Rectal smooth muscle tissue (tissue), 1 donor: ENCODE measurements at regions not wholly inside any gene's neighbourhood (a gene's known extent, or its start where the extent isn't known, plus 50 kb on each side); places are given as distances from the start of the nearest gene placed in this dataset.

Experiments used
- H3K27ac ChIP-seq: one replicate; pipeline ENCODE4 v1.7.0; 2013; ENCODE audit warnings: low read depth, low read length, inconsistent platforms
- H3K27me3 ChIP-seq: one replicate; pipeline ENCODE4 v1.7.0; 2013; ENCODE audit warnings: low read length; ENCODE audit not compliant: control insufficient read depth, insufficient read depth
- H3K36me3 ChIP-seq: one replicate; pipeline ENCODE4 v1.7.0; 2013; ENCODE audit warnings: low read length; ENCODE audit not compliant: control insufficient read depth, insufficient read depth
- H3K4me1 ChIP-seq: one replicate; pipeline ENCODE4 v1.7.0; 2013; ENCODE audit warnings: low read length; ENCODE audit not compliant: control insufficient read depth, insufficient read depth
- H3K4me3 ChIP-seq: one replicate; pipeline ENCODE4 v1.7.0; 2013; ENCODE audit warnings: low read length
- H3K9ac ChIP-seq: one replicate; pipeline ENCODE4 v1.7.0; 2013; ENCODE audit warnings: low read length

DNA sequence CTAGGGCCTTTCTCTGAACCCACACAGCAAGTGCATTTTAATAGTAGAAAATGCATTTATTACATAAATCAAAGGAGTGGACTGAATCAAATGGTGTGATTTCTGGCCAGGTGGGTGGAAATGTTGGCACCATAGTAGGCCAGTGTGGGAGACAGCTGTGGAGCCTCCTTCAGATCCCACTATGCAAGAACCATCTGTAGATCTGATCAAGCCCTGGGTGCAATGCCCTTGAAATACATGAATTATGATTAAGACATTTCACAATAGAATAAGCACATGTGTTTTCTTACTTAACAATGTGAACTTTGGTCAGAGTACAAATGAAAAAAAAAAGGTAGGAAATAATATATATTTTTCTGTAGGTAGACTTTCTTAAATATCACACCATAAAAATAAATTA lies 204.3 kb downstream of the PCDH7 start:
- Histone ChIP-seq H3K4me1 (no peaks in the 10 kb centered on the region), H3K27me3 (no peaks in the 10 kb centered on the region)

DNA sequence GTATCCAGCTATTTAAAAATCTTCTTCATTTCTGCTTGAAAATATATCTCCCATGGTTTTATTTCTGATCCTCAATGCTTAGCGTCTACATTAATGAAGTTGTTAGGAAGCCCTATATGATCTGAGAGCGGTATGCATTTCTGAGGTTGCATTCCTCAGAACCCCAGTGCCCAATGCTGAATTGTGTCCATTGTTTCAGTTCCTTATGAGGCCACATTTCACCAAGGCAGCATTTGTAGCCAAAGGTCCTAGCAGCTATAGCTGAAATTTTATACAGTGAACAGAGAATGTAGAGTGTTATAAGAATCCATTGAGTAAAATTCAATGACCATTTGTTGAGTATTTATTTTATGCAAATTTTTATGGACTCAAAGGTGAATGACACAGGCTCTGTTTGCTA lies 209.5 kb downstream of the PCDH7 start:
- no peaks in the 10 kb centered on the region for H3K36me3 ChIP-seq
- no peak overlapping the region for H3K4me3 ChIP-seq
- H3K27me3 ChIP-seq: no peaks in the 10 kb centered on the region
- no peaks in the 10 kb centered on the region for H3K4me1 ChIP-seq
- H3K27ac ChIP-seq: no peak overlapping the region
- H3K9ac ChIP-seq: no peak overlapping the region

More for the DNA sequence above, 204.3 kb downstream of the PCDH7 start:
- no peak overlapping the region for H3K9ac ChIP-seq
- no peaks in the 10 kb centered on the region for H3K36me3 ChIP-seq
- no peak overlapping the region for H3K27ac ChIP-seq
- no peak overlapping the region for H3K4me3 ChIP-seq

DNA sequence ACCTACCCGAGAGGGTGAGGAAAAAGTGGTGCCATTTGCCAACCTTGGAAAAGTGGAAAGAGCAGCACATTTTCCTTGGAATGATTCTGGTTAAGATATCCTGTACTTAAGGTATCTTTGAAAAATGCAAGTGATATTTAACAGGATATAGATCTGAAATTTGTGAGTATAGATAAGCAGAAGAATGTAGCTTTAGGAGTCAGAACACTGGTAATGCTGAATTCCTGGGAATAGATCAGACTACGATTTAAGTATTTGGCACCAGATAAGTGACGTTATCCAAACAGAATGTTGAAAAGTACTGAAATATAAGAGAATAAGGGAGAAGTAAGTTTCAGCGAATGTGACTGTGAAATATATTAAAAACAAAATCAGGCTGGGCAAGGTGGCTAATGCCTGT lies 210.1 kb downstream of the PCDH7 start:
- Histone ChIP-seq H3K4me1 (no peaks in the 10 kb centered on the region), H3K27me3 (no peaks in the 10 kb centered on the region), H3K36me3 (no peaks in the 10 kb centered on the region), H3K9ac (no peak overlapping the region), H3K4me3 (no peak overlapping the region), H3K27ac (no peak overlapping the region)

DNA sequence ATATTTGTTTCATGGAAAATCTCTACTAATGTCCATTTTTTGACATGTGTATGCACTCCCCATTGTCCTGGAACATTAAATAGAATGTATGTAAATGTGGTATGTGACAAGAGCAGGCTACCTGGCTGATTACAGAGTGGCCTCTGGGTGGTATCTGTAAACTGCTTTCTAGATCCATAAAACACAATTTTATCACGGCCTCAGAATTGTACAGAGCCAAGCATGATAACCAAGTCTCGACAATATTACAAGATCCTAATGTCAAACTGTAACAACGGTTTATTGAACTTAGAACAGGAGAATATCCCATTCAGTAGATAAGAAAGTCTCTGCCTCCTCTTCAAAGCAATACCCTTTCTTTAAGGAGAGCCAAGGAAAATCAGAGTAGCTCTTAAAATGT lies 212.4 kb downstream of the PCDH7 start:
- H3K4me1 ChIP-seq: no peaks in the 10 kb centered on the region
- no peaks in the 10 kb centered on the region for H3K27me3 ChIP-seq
- H3K27ac ChIP-seq: no peak overlapping the region
- H3K4me3 ChIP-seq: no peak overlapping the region
- no peaks in the 10 kb centered on the region for H3K36me3 ChIP-seq
- no peak overlapping the region for H3K9ac ChIP-seq

DNA sequence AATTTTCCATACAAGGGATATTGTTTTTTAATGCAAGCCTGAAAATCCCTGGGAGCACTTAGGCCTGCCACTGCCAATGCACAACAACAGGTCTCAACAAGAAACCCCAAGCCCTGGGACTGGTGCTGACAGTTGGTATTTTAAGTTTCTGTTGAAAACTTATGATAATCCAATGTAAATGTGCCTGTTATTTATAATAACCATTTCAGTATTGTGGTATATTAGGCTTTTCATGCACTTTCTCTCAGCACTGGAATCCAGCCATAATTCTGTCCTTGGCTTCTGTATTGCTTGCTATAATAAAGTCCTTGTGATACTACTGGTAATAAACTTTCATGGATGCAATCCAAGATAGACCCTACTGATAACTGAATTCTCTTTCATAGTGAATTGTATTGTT lies 218.9 kb downstream of the PCDH7 start:
- H3K4me1 ChIP-seq: peaks cover 4% of the 10 kb centered on the region
- no peaks in the 10 kb centered on the region for H3K36me3 ChIP-seq
- no peak overlapping the region for H3K4me3 ChIP-seq
- H3K27ac ChIP-seq: no peak overlapping the region
- no peak overlapping the region for H3K9ac ChIP-seq
- H3K27me3 ChIP-seq: no peaks in the 10 kb centered on the region

DNA sequence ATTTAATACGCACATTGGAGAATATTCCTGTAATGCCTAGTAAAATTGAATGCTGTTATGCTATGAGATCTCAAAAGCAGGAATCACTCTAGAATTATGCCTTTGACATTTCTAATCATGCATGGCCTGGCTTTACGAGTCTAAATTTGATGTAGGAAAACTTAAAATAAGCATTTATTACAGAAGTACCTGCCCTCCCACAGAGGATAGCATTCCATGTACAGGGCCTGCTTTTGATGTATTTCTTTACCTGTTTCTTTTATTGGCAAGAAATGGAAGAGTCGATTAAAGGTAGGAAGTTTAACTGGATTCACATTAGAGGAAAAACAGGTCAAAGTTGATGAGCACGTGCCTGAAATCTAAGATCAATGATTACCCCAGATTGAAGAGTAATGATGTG lies 219.5 kb downstream of the PCDH7 start:
- Histone ChIP-seq H3K36me3 (no peaks in the 10 kb centered on the region), H3K4me3 (no peak overlapping the region), H3K27me3 (no peaks in the 10 kb centered on the region), H3K4me1 (peaks cover 4% of the 10 kb centered on the region), H3K27ac (no peak overlapping the region), H3K9ac (no peak overlapping the region)

DNA sequence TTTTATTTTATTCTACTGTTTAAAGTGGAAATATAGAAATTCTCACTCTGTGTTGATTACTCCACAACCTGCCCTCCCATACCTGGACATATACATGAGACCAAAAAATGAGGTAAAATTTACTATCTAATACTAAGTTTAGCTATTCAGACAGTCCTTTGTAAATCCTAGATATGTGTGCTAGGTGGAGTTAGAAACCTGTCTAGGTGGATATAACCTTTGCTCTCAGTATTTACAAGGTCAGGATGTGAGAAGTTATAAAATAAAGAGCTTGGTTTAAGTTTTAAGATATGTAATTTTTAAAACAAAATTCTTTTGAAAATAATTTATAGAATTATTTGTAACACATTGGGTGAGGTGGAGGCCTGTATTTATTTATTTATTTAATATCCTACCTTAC lies 221.5 kb downstream of the PCDH7 start:
- Histone ChIP-seq H3K36me3 (no peaks in the 10 kb centered on the region), H3K4me1 (peaks cover 4% of the 10 kb centered on the region), H3K27me3 (no peaks in the 10 kb centered on the region), H3K27ac (no peak overlapping the region), H3K4me3 (no peak overlapping the region), H3K9ac (no peak overlapping the region)

DNA sequence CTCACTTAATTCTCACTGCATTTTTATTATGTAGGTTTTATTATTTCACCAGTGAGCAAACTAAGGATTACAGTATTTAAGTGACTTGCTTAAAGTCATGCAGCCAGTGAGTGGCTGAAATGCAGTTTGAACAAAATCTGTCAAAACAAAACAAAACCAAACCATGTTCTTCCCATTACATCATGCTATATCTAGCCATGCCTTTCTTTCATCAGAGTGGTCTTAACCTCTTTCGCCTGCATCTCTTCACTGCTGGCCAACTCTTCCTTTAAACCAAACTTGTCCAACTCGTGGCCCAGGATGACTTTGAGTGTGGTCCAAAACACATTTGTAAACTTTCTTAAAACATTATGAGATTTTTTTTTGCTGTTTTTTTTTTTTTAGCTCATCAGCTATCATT lies 223.2 kb downstream of the PCDH7 start:
- no peaks in the 10 kb centered on the region for H3K27me3 ChIP-seq
- no peak overlapping the region for H3K4me3 ChIP-seq
- peaks cover 4% of the 10 kb centered on the region for H3K4me1 ChIP-seq
- H3K27ac ChIP-seq: no peak overlapping the region
- H3K36me3 ChIP-seq: no peaks in the 10 kb centered on the region
- H3K9ac ChIP-seq: no peak overlapping the region

DNA sequence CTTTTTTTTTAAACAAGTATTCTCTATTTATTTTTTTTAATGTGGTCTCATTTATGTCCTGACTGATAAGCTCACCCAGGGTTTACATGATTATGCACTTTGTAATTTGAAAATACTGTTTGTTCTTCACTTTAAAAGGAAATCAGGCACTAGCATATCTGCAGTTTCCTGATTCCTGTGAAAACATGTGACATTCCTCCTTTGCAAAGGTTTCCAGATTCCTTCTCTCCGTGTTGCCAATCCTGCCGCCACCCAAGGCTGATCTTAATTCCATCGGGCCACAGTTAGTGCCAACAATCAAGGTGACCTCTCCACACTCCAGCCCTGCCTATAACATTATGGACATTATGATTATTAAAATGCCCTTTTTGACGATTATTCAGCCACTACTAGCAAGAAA lies 225.4 kb downstream of the PCDH7 start:
- Histone ChIP-seq H3K27me3 (no peaks in the 10 kb centered on the region), H3K4me3 (no peak overlapping the region), H3K27ac (no peak overlapping the region), H3K9ac (no peak overlapping the region), H3K36me3 (no peaks in the 10 kb centered on the region), H3K4me1 (peaks cover 4% of the 10 kb centered on the region)

DNA sequence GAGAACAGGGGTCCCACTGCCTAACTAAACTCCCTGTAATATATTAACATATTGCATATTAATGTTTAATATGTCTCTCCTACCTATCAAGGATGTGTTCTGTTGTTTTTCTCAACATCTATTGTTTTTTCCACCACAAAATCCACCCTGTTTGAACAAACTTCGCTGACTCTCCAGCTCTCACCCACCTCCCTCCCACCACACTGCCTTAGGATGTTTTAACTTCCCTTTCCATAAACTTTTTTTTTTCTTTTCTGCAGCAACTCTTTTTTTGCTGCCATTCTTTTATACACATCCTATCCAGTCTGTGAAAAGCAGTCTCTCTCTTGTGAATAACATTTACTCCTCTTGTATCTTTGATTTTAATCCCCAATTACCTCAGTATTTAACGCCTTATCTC lies 226.1 kb downstream of the PCDH7 start:
- no peaks in the 10 kb centered on the region for H3K36me3 ChIP-seq
- H3K27me3 ChIP-seq: no peaks in the 10 kb centered on the region
- H3K4me1 ChIP-seq: peaks cover 4% of the 10 kb centered on the region
- no peak overlapping the region for H3K27ac ChIP-seq
- no peak overlapping the region for H3K9ac ChIP-seq
- no peak overlapping the region for H3K4me3 ChIP-seq

DNA sequence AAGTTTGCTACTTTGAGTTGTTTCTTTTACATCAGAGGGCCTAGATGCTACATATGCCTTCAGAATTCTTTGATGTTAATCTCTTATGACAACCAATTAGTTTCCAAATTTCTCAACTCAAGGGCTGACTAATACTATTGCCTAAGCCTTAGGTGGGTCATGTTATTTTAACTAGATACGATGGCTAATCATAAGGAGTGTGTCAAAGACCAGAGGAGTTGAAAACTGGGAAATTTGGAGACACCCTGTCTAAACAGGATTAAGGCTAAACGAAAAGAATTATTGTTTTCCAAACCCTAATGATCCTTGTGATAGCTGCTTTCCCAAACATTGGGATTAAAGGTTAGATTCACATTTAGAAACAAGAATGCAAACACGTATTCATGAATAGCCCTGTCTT lies 228.5 kb downstream of the PCDH7 start:
- H3K36me3 ChIP-seq: no peaks in the 10 kb centered on the region

DNA sequence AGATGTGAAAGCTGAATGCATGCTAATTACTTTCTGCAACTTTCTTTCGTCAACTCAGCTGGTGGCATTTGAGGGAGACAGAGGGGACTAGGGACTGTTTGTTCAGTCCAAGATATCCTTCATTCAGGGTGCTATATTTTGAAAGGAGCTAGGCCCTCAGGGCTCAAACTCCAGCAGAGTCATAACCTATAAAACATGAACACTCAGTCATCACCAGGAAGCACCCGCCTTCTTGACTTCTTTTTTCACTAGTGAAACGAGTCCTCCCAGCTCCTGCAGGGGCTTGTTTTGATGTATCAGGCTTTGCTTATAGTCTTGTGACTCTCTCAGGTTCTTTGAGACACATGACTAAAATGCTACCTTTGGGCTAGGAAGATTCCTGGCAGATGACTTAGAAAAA lies 230.6 kb downstream of the PCDH7 start:
- Histone ChIP-seq H3K4me3 (no peak overlapping the region), H3K4me1 (no peaks in the 10 kb centered on the region), H3K36me3 (no peaks in the 10 kb centered on the region), H3K27ac (no peak overlapping the region), H3K9ac (no peak overlapping the region), H3K27me3 (no peaks in the 10 kb centered on the region)

More for the DNA sequence above, 228.5 kb downstream of the PCDH7 start:
- Histone ChIP-seq H3K9ac (no peak overlapping the region), H3K4me1 (no peaks in the 10 kb centered on the region), H3K27me3 (no peaks in the 10 kb centered on the region), H3K4me3 (no peak overlapping the region), H3K27ac (no peak overlapping the region)

DNA sequence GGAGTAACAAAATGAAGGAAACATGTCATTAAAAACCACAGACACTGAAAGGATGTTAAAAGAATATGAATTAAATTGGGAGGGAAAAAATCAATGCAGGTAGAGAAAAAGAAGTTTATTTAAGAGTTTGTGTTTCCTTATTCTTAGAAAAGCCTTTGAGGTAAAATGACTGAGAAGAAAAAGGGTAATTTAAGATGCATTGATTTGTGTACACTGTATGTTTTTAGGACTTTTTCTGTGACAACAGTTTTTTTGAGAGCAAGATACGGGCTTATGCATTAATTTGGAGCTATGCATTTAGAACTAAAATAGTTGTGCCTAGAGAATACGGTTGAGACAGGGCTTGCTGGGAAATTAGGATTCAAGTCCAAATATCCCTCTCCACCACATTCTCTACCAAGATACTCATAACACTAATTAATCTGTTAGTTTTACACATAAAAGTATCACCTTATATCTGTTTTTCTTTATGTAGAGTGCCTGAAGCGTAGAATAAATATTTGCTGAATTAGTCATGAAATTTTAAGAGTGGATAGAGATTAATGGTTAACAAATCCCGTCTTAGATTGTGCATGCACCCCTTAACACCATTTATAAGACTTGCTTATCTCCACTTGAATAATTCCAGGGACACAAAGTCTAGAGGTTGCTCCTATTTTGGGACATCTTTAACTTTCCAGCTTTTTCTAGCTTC lies 232.5 kb downstream of the PCDH7 start:
- no peaks in the 10 kb centered on the region for H3K4me1 ChIP-seq
- no peak overlapping the region for H3K9ac ChIP-seq
- H3K4me3 ChIP-seq: no peak overlapping the region
- no peak overlapping the region for H3K27ac ChIP-seq
- H3K27me3 ChIP-seq: no peaks in the 10 kb centered on the region
- H3K36me3 ChIP-seq: no peaks in the 10 kb centered on the region
